ENCODE measurements at regions not wholly inside any gene's neighbourhood (a gene's known extent, or its start where the extent isn't known, plus 50 kb on each side); places are given as distances from the start of the nearest gene placed in this dataset.

DNA sequence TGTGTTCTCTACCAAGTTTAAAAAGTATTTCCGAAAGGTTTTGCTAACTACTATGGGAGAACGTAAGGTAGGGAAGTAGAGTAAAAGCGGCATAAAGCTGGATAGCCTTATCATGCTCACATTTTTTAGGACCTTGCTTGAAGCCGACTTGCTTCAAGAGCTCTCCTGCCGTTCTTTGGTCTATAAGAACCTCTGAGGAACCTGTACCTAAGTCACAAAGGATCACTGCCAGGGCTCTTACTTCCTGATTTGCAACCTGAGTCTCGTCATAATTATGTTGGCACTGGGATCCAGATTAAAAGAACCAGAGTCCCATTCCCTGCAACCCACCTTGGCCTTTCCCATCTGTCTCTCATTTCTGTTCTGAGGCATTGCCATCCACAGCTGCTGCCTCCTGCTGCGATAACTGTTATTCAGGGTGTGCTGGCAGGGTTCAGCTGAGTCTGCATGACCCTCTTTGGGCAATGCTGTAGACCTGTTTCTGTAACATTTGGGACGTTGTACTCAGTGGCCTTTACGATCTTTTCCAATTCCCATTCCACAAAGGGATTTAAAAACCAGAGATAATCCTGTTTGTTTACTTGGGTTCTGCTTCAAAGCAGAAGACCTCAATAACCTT, 131.0 kb upstream of the UMPS start:
- TF ChIP-seq, protein P1, sequence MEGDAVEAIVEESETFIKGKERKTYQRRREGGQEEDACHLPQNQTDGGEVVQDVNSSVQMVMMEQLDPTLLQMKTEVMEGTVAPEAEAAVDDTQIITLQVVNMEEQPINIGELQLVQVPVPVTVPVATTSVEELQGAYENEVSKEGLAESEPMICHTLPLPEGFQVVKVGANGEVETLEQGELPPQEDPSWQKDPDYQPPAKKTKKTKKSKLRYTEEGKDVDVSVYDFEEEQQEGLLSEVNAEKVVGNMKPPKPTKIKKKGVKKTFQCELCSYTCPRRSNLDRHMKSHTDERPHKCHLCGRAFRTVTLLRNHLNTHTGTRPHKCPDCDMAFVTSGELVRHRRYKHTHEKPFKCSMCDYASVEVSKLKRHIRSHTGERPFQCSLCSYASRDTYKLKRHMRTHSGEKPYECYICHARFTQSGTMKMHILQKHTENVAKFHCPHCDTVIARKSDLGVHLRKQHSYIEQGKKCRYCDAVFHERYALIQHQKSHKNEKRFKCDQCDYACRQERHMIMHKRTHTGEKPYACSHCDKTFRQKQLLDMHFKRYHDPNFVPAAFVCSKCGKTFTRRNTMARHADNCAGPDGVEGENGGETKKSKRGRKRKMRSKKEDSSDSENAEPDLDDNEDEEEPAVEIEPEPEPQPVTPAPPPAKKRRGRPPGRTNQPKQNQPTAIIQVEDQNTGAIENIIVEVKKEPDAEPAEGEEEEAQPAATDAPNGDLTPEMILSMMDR (IDR thresholded peaks at IDR 0.05; ENCODE audit: insufficient read depth, low read length, poor library complexity, severe bottlenecking): no peak
- no peak overlapping the region for H3K4me3 ChIP-seq (ENCODE audit: low read depth, low read length)
- H3K36me3 ChIP-seq (ENCODE audit: control insufficient read depth, insufficient read depth, low read length): no peaks in the 10 kb centered on the region
- DNase-seq (ENCODE audit: low read depth): no peak
- no peaks in the 10 kb centered on the region for H3K27me3 ChIP-seq (ENCODE audit: control insufficient read depth, insufficient read depth, low read length)

DNA sequence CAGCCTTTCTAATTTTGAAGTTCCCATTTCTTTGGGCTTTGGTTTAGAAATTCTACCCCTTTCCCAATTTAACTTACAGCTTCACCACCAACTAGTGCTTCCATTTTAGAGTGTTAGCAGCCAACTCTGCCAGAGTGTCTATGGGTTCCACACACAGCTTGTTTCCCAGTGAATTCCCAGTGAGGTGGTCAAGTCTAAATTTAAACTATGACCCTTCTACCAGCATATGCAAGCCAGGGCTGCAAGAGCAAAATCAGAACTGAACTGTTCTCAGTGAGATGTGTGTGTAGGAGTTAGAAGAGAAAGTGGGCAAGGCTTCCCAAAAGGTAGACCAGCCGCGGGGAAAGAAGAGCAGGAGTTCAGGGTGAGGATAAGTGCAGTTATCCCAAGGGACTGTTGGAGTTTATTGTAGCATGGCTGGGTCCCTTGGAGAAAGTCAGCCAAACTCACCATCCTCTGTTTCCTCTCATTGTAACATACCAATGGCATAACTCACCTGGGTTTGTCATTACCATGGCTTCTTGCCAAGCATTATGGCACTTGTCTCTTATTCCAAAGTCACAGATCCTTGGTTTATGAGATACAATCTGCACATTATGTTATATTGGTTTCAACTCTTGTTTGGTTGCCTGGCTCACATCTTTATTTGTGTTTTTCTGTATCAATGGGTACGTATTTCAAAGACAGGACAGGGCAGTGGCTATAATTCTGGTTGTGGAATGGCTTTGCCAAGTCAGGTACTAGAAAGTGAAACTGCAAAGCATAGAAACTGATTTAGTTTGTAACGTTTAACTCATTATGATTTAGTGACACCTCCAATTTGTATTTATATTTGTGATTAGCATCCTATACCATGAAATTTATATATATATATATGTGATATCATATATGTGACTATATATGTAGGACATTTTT, 130.2 kb upstream of the UMPS start:
- no peaks in the 10 kb centered on the region for H3K27me3 ChIP-seq (ENCODE audit: control insufficient read depth, insufficient read depth, low read length)
- no peak for DNase-seq (ENCODE audit: low read depth)
- H3K4me3 ChIP-seq (ENCODE audit: low read depth, low read length): no peak overlapping the region
- H3K36me3 ChIP-seq (ENCODE audit: control insufficient read depth, insufficient read depth, low read length): no peaks in the 10 kb centered on the region
- TF ChIP-seq, protein P1 (IDR thresholded peaks at IDR 0.05; ENCODE audit: insufficient read depth, low read length, poor library complexity, severe bottlenecking): no peak

DNA sequence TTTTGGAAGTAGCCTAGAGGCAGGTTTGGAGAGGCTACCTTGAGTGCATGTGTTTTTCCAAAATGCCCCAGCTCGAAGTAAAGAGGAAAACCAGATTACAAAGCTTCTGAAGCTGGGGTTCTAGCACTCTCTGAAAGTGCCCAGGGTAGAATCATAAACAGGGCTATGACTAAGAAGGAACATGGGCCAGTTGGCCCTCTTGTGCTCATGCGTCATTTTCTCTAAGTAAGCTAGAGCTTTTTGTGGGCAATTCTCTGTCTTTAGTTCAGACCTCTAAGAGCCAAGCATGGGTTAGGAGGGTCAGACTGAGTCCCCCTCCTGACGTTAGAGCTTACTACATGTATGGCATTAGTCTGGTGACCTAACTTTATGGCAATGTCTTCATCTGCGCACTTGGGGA, 129.5 kb upstream of the UMPS start:
- TF ChIP-seq, protein P1 (IDR thresholded peaks at IDR 0.05; ENCODE audit: insufficient read depth, low read length, poor library complexity, severe bottlenecking): no peak
- DNase-seq (ENCODE audit: low read depth): no peak
- no peaks in the 10 kb centered on the region for H3K36me3 ChIP-seq (ENCODE audit: control insufficient read depth, insufficient read depth, low read length)
- H3K27me3 ChIP-seq (ENCODE audit: control insufficient read depth, insufficient read depth, low read length): no peaks in the 10 kb centered on the region
- no peak overlapping the region for H3K4me3 ChIP-seq (ENCODE audit: low read depth, low read length)

DNA sequence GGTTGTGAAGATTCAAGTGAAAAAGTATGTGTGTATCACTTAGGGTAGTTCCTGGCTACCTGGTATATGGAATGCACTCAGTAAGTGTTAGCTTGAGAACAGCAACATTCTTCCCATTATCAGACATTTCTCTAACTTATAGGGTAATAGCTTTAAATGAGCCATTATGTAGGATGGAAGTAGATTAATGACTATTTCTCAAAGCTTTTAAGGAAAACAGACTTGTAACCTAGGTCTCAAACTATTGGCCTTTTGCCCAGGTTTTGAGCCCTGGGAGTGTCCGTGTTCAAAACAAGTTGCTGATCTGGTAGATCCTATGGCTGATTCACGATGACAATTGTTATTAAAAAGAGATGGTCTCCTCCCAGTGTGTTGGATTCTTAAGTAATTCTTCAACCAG, 129.1 kb upstream of the UMPS start:
- H3K36me3 ChIP-seq (ENCODE audit: control insufficient read depth, insufficient read depth, low read length): no peaks in the 10 kb centered on the region
- no peak overlapping the region for H3K4me3 ChIP-seq (ENCODE audit: low read depth, low read length)
- DNase-seq (ENCODE audit: low read depth): no peak
- H3K27me3 ChIP-seq (ENCODE audit: control insufficient read depth, insufficient read depth, low read length): no peaks in the 10 kb centered on the region
- TF ChIP-seq, protein P1 (IDR thresholded peaks at IDR 0.05; ENCODE audit: insufficient read depth, low read length, poor library complexity, severe bottlenecking): no peak

DNA sequence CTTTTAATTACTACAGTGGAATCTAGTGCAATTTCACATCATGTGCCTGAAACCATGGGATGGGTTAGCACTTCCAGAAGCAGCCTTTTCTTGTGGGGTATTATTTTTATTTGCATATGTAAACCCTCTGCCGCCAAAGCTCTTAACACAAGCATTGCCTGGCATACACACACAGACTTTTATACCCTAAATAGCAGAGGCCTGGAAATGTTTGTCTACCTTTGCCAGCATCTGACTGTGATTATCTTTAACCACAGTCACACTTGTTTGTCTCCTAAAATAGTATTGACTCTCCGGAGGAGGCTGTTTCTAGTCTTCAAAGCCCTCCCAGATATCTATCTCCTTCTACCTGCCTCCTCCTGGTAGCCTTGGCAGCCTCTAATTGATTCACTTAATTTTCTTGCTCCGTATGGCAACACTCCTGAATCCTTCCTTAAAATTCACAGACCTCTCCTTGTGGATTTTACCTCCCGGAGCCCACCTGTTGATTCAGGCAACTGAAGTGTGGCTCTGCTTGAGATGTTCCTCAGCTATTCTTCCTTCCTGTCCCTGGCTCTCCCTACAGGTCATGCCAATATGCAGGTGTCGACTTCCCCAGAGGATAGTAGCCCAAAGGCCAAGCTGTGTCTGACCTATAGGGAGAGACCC, 127.1 kb upstream of the UMPS start:
- no peak overlapping the region for H3K4me3 ChIP-seq (ENCODE audit: low read depth, low read length)
- no peak for DNase-seq (ENCODE audit: low read depth)
- no peaks in the 10 kb centered on the region for H3K36me3 ChIP-seq (ENCODE audit: control insufficient read depth, insufficient read depth, low read length)
- no peaks in the 10 kb centered on the region for H3K27me3 ChIP-seq (ENCODE audit: control insufficient read depth, insufficient read depth, low read length)
- TF ChIP-seq, protein P1 (IDR thresholded peaks at IDR 0.05; ENCODE audit: insufficient read depth, low read length, poor library complexity, severe bottlenecking): no peak
